HG03097 (cell line): ENCODE measurements at regions not wholly inside any gene's neighbourhood (a gene's known extent, or its start where the extent isn't known, plus 50 kb on each side); places are given as distances from the start of the nearest gene placed in this dataset.
"Not testable (repeated sequence)": the region's sequence is repeated elsewhere in the genome, so short reads cannot be mapped to it uniquely, and the experiment has no call there.

Source experiments
- ATAC-seq: cut with Tn5 transposase; IDR thresholded peaks from one replicate; pipeline ENCODE4 v1.9.1; 2021; ENCODE audit not compliant: unreplicated experiment, low FRiP score

DNA sequence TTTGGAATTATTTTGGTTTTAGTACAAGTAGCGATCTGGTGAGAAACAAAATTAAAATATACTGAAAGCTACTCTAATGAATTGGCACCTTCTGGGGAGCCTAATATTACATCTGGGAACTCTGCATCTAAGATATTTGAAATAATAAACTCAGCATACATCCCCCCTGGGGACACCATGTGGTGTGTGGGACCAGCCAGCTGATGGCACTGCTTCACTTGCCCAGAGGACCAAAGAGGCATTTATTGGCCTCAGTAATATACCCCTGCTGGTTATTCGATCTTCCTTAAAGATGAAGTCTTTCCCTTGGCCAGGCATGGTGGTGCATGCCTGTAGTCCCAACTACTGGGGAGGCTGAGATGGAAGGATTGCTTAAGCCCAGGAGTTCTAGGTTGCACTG lies 195.1 kb upstream of the AUTS2 start:
- no peak for ATAC-seq

GRCh38 chr7:69411018-69411417 lies 187.3 kb upstream of the AUTS2 start:
- no peak for ATAC-seq

DNA sequence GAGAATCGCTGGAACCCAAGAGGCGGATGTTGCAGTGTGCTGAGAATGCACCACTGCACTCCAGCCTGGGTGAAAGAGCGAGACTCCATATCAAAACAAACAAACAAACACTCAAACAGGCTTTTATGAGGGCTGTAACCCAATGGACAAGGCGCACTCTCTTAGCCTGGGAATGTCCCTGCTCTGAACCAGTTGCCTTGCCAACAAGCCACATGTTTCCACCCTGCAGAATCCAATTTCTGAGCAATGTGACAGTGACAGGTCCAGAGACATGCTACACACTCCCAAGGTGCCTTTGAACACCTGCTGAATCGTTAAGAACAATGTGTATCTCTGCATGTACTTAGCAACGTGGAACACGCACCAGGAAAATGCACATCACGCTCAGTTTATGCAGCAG lies 186.8 kb upstream of the AUTS2 start:
- ATAC-seq: no peak

DNA sequence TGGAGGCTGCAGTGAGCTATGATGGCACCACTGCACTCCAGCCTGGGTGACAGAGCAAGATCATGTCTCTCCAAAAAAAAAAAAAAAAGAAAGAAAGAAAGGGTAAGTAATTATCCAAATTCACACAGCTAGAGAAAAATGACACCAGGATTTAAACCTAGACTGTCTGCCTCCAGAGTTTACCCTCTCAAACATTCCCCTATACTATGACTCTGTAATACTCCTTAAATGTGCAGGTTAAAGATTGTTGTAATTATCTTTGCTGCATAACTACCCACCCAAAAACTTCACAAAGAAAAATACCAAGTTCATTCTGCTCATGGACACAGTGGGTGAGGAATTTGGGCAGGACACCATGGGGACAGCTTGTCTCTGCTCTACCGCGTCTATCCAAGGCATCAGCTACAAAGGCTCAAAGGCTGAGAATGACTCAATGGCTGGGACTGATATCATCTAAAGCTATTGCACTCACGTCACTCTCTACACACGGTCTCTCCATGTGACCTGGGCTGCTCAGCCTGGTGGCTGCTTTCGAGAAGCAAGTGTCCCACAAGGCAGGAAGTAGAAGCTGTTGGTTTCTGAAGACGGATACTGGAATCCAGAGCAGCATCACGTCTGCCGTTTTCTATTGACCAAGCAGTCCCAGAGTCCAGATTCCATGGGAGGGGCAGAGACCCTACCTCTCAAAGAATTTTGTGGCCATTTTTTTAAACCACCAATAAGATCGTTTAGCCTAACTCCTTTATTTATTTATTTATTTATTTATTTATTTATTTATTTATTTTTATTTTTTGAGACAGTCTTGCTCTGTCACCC lies 185.7 kb upstream of the AUTS2 start:
- peak; percentile 90 for ATAC-seq

DNA sequence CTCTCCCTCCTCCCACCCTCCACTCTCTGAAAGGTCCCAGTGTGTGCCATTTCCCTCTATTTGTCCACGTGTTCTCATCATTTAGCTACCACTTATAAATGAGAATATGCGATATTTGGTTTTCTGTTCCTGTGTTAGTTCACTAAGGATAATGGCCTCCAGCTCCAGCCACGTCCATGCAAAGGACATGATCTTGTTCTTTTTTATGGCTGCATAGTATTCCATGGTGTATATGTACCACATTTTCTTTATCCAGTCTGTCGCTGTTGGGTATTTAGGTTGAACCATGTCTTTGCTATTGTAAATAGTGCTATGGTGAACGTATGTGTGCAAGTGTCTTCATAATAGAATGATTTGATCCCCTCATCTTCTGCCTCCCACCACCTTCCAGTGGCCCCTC lies 183.7 kb upstream of the AUTS2 start:
- ATAC-seq: no peak

DNA sequence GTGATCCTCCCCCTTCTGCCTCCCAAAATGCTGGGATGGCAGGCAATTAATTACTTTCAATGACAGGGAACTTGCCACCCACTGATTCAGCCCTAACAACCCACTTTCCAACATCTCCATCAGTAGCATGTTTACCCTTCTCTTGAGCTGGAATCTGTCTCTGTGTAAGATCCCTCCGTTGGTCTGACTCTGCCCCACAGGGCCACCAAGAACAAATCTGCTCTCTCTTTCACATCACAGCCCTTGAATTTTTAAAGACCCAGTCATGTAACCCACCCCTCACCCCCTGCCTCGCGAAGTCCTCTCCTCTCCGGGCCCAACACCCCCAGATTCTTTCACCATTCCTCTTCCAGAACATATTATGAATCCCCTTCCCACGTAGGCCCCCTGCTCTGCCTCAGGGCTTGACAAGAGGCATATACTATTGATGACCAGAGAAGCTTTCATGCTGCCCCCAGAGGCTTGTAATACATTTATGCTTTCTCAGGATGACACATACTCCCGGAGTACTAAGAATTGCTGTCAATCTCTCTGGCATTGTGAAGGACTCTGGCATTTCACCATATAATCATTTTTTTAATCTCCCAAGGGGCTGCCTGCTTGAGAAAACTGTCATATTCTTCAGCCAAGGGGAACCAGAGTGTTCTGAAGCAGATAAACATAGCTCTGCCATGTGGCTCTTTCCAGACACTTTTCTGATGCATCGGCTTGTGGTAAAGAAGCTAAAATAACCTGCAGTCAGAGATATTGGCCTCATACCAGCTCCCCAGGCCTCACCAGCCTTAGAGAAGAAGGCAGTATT lies 179.2 kb upstream of the AUTS2 start:
- no peak for ATAC-seq

DNA sequence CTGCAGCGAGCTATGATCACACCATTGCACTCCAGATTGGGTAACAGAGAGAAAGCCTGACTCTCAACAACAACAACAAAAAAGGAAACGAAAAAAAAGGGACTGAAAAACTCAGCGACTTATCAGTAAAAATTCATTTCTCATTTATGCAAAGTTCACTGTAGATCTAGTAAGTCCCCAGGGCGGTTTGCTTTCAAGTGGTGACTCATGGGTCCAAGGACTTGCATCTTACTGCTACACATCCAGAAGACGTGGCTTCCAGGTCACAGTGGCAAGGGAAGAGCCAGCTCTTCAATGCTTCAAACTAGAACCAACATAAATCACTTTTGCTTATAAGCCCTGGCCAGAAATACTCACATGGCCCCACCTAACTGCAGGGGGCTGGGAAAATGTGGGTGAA lies 178.3 kb upstream of the AUTS2 start:
- ATAC-seq: no peak

DNA sequence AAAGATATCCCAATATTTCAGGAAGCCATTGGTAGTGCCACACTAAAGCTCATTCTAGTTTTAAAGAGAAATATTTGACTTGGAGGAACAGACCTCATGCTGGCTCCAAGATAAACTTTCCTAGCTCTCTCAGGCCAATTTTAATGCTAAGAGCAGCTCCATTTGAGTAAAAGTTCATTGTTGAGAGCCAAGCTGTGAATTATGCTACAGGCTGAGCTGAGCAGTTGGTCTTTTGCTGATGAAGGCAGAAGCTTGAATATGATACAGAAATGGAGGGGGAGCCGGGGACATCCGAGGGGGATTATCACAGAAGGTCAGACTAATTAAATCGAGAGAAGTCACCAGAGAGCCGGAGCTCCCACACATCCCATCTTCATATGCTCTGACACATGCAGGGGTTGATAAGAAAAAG lies 175.7 kb upstream of the AUTS2 start:
- ATAC-seq: no peak

DNA sequence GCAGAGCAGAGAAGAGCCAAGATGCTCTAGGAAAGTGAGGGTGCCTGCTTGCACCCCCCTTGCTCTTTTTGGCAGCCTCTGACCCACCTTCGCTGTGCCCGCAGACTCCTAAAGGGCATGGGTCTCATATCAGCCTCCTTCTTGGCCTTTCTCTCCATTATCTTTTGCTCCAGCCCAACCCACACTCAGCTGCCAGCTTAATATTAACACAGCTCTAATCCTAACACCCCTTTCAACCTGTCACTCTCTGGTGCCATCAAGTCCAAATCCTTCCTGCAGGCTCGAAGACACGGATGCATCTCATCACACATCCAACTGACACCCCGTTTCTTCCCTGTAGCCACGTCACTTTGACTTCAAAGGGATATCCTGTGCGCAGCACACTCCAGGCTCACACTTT lies 171.6 kb upstream of the AUTS2 start:
- ATAC-seq: no peak

DNA sequence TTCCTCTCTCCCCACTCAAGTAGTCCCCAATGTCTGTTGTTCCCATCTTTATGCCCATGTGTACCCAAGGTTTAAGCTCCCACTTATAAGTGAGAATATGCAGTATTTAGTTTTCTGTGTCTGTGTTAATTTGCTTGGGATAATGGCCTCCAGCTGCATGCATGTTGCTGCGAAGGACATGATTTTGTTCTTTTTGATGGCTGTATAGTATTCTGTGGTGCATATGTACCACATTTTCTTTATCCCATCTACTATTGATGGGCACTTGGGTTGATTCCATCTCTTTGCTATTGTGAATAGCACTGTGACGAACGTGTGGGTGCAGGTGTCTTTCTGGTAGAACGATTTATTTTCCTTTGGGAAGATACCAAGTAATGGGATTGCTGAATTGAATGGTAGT lies 170.2 kb upstream of the AUTS2 start:
- no peak for ATAC-seq

DNA sequence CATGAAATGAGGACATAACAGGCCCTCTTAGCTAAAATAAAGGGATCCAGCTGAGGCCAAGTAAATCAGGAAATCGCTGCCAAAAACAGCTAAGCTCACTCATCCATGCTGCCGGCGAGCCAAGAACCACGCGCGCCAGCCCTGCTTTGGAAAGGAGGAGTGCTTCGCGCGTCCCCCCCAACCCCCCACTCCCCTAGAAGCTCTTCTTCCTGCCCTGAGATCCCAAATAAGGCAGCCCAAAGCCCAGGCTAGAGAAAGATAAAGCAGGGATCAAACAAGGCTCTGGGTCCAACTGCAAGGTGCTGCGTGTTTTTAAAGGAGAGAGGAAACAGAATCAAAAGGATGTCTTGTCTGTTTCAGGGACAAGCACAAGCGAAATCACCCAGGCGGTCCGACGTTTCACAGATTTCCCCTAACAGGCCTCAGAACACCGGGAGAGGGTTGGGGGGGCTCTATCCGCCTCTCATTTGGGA lies 168.3 kb upstream of the AUTS2 start:
- no peak for ATAC-seq

DNA sequence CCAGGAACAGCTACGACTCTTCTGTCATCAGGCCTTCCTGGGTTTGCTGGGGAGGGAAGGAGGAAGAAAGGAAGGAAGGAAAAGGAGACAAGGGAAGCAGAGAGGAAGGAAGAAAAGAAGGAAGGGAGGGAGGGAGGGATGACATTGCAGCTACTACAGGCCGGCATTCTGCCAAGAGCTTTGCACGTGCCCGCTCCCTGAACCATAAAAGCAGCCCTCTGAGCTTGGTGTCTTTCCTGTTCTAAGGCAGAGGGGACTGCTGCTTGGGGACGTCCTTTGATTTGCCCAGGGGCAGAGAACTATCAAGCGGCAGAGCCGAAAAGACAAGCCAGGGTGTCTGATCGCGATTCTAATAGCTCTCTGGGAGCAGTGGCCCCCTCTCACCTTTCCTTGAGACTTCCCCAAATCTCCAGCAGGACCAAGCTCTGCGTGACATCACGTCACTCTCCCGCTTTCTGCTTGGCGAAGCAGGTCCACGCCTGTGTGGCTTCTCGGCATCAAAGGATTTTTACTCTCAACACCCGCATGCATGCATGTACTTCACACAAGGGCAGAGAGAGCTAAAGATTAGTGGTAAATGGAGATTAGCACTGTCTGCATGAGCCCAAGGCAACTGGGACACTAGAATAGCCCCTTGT lies 167.8 kb upstream of the AUTS2 start:
- ATAC-seq: no peak

DNA sequence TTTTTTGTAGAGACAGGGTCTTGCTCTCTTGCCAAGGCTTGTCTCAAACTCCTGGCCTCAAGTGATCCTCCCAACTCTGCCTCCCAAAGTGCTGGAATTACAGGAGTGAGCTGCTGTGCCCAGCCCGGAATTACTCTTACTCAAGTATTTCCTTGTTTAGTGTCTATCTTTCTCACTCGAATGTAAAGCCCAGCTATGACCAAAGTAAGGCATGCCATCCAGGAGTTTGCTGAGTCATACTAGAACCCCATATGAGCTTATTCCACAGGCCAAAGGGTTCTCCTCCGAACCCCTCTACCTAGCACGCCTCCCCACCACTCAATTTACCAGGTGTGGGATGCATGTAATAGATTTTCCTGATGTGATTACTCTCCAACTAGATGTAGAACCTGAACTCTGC lies 166.6 kb upstream of the AUTS2 start:
- ATAC-seq: no peak

- not testable (repeated sequence) for ATAC-seq
Observed at GRCh38 chr7:69432276-69432675, 166.0 kb upstream of the AUTS2 start.

- ATAC-seq: no peak
Observed at GRCh38 chr7:69433081-69433480, 165.2 kb upstream of the AUTS2 start.

DNA sequence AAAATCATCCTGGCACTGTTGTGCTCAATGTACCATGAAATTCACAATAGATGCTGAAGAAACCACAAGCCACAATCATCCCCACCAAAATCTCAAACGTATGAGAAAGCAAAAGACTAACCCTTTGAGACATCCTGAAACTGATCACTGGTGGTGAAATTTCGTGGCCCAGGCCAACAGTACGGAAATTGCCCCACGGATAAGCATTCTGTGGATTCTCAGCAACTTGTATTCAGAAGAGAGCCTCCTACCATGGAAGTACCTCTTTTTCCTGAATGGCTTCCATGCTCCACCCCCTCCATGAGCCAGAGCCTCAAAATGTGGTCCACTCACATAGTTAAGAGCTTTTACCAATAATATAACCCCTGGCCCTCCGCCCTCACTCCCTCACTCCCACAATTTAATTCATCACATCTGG lies 163.9 kb upstream of the AUTS2 start:
- no peak for ATAC-seq

- ATAC-seq: no peak
Observed at GRCh38 chr7:69435711-69436110, 162.6 kb upstream of the AUTS2 start.

GRCh38 chr7:69436946-69437345 lies 161.3 kb upstream of the AUTS2 start:
- no peak for ATAC-seq

- ATAC-seq: no peak
Observed at GRCh38 chr7:69438584-69439412, 159.5 kb upstream of the AUTS2 start.

DNA sequence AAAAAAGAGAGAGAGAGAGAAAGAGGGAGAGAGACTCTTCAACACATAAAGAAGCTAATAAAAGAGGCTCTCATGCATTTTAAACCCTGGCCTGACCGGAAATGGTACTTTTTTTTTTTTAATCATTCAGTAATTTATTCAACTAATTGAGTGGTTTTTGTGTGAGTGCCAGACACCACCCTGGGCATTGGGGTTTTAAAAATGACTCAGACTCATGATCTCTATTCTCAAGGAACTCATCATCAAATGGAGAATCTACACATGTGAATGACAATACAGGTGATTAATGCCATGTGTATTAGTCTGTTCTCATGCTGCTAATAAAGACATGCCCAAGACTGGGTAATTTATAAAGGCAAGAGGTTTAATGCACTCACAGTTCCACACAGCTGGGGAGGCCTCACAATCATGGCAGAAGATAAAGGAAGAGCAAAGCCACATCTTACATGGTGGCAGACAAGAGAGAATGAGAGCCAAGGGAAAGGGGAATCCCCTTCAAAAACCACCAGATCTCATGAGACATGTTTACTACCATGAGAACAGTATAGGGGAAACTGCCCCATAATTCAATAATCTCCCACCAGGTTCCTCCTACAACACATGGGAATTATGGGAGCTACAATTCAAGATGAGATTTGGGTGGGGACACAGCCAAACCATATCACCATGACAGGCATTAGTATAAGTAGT lies 158.5 kb upstream of the AUTS2 start:
- ATAC-seq: no peak
